GM12872 (cell line): ENCODE measurements at regions not wholly inside any gene's neighbourhood (a gene's known extent, or its start where the extent isn't known, plus 50 kb on each side); places are given as distances from the start of the nearest gene placed in this dataset.

Experiments used
- TF ChIP-seq, protein P1 (sequence below): IDR thresholded peaks from 3 replicates; pipeline ENCODE4 v1.5.1; 2011; ENCODE audit warnings: low read depth, mild to moderate bottlenecking, low read length, moderate library complexity; ENCODE audit not compliant: insufficient read depth

GRCh38 chr6:108739496-108740330, 108.5 kb upstream of the ARMC2 start:
- TF ChIP-seq, protein P1, sequence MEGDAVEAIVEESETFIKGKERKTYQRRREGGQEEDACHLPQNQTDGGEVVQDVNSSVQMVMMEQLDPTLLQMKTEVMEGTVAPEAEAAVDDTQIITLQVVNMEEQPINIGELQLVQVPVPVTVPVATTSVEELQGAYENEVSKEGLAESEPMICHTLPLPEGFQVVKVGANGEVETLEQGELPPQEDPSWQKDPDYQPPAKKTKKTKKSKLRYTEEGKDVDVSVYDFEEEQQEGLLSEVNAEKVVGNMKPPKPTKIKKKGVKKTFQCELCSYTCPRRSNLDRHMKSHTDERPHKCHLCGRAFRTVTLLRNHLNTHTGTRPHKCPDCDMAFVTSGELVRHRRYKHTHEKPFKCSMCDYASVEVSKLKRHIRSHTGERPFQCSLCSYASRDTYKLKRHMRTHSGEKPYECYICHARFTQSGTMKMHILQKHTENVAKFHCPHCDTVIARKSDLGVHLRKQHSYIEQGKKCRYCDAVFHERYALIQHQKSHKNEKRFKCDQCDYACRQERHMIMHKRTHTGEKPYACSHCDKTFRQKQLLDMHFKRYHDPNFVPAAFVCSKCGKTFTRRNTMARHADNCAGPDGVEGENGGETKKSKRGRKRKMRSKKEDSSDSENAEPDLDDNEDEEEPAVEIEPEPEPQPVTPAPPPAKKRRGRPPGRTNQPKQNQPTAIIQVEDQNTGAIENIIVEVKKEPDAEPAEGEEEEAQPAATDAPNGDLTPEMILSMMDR = no peak

DNA sequence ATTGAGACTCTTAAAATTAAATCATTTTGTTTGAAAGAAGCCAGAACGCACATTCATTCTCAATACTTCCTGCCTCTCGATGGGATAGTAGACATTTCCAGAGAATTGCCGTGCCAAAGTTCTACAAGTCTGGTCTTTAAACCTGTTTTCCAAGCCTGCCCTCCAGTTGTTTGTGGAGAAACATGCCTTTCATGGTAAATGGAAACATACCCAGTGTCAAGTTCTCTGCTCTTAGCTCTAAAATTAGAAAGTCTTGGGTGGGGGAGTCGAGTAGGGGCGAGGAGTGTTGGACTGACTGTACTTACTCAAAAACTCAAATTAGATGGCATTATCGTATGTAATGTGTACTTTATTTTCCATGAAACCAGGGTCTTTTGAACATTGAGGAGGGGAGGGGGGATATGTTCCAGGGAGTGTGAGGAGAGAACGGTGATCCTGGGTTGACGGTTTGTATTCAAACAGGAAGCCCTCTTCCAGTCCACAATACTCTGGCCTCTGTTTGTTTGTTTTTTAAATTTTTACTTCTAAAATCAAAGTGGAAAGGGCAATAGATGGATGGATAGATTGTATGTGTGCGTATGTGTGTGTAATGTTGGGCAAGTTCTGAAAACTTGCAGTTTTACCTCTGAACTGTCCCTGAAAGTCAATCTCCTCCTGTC, 106.8 kb upstream of the ARMC2 start:
- TF ChIP-seq, protein P1 = no peak

DNA sequence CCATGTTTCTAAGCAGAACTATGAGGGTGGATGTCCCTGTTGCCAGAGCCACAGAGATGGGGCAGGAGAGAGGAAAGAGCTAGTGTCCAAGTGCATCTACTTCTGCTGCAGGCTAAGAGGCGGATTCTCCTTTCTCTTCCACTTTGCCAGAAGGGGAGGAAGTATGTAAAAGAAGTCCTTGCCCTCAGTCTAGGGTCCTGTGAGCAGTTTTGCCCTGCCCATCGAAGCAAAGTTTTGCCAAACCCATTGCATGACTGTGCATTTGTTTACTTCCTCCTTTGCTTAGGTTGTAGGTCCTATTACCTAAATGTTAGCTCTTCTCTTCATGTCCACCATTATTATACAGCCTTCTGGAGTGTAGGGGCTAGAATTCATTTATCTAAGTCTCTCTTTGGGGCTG, 106.2 kb upstream of the ARMC2 start:
- TF ChIP-seq, protein P1 = no peak

DNA sequence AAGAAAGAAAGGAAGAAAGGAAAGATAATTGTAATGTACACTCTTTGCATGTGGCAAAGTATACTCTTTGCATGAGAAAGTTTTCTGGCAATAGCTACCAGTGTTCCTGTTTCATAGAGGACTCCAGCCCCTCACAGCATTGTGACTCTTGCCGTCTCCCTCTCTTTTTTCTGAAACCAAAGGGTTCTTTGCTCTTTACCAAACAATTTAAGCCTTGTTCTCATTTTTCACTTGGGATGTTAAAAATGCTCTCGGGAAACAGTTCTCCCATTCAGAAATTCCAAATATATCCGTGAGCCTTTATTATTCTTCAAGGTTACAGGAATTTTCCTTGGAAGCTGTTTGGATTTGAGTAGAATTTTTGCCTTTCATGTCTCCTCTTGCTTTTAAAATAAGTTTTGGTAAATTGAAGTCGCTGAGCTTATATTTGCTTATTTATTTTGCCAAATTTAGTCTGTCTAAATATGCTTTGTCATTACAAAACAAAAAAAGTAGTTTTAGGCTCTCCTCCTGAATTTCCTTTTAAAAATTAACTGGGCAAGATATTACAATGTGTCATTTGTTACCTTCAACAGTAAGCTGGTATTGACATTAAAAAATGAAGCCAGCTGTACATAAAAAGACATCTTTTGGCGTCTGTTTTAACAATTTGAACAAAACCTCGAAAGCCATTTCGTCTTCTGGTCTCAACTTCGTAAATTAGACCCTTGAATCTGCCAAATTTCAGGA, 103.8 kb upstream of the ARMC2 start:
- TF ChIP-seq, protein P1 = no peak

DNA sequence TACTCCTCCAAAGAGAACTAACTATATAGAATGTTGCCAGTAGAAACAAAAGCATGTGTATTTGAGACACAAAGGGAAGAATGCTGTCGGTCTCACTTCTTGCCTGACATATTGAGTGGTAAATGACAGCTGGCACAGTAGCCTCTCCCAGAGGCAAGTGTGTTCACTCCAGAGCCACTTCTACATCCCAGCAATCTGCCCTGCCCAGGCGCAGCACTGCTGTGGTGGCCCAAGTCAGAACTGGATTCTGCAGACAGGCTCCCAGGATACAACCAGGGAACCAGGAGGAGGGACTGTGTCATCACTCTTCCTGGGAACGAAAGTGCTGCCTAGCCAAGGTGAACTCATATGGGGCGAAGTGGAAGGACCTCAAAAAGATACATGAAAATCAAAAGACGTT, 103.2 kb upstream of the ARMC2 start:
- TF ChIP-seq, protein P1 = no peak

- TF ChIP-seq, protein P1 = no peak
Observed at GRCh38 chr6:108745664-108746336, 102.4 kb upstream of the ARMC2 start.

DNA sequence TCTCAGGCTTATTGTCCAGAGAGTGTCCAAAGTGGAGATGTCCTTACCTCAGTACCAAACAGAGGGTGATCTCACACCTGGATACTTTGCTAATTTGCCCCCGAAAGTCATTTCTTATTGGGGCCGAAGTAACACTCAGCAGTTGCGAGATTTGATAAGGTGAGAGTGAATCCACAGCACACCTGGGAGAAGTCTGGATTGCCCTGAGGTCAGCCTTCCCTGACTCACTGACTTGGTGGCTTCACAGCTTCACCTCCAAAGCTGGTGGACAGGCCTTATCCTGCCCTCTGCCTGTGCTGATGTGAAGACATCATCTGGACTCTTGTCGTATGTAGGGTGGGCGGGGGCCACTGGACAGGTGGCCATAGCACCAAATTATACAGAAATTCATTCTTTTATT, 101.9 kb upstream of the ARMC2 start:
- TF ChIP-seq, protein P1 = no peak
